Fibroblast of skin of right quadriceps (primary cell): ENCODE measurements at regions not wholly inside any gene's neighbourhood (a gene's known extent, or its start where the extent isn't known, plus 50 kb on each side); places are given as distances from the start of the nearest gene placed in this dataset.

ENCODE experiments used
- DNase-seq: peaks from one replicate; pipeline ENCODE4 v3.0.0-alpha.2; 2013

DNA sequence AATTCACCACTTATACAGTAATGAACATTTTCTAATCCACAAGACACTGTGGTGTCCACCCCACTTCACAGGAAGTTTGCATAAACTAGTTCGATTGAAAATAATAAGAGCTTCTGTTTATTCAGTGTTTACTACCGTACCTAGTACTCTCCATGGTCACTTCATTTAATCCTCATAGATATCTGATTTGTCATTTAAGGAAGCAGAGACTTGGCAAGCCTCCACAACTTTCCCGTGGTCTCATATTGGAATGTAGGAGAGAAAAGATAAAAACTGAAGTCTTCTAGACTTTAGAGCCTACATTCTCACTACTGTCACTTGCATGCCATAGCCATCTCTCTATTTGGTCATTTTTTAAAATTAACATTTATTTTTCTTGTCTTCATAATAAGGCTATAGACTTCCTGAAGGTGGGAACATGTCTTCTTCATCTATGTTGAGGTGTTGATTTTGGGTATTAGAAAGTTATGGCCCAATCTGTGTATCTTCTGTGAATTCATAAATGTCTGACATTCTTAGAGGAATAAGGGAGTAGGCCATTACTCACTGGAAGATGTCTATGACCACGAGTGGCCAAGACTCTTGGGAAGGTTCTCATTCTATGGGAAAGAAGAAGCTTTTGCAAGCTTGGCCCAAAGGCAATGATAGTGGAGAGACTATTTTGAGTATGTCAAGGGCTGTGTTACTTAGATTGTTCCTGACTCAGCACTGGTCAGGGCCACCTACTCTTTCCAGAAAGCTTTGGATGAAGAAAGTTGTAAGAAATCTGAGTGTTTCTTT, 423.7 kb downstream of the LRIG3 start:
- peak; percentile 77 for DNase-seq

DNA sequence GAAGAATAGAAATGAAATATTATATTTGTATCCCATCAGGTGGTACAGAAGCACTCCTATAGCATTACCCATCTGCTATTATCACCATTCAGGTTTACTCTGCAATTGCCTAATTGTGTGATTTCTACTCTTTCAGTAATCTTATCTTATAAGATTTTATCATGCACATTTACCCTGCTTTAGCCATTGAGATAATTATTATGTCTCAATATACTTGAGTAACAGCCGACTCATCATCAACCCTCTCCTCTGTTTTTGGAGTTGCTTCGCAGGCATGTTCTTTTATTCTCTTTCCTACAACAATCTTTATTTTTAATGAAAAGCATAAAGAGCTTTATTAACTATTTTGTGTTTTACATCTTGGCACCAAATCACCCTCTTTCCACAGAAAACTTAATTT, 419.9 kb downstream of the LRIG3 start:
- DNase-seq, result no peak

GRCh38 chr12:58502226-58502625, 418.1 kb downstream of the LRIG3 start:
- peak; percentile 58 for DNase-seq

GRCh38 chr12:58502841-58503240, 417.5 kb downstream of the LRIG3 start:
- peak; percentile 11 for DNase-seq

DNA sequence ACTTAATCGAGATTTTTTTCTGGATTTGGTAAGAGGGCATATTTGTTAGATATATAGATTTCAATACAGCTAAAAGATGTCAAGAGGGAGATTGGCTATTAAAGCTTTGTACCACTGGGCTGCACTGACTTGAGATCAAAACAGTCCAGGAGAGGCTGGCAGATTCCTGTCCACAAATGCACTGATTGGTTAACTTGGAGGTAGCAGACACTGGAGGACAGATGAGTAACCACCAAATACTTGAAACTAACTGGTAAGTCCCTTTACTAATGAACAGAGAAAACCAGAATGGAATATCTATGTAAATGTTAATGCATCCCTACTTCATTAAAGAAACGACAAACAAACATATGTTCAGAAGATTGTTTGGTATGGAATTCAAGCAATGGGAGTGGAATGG, 416.6 kb downstream of the LRIG3 start:
- no peak for DNase-seq

GRCh38 chr12:58504143-58504938, 416.0 kb downstream of the LRIG3 start:
- DNase-seq, result peak; percentile 68

- peak; percentile 84 for DNase-seq
Measured at GRCh38 chr12:58509116-58509885, 411.0 kb downstream of the LRIG3 start.

- DNase-seq, result no peak
Measured at GRCh38 chr12:58513301-58513834, 406.9 kb downstream of the LRIG3 start.

DNA sequence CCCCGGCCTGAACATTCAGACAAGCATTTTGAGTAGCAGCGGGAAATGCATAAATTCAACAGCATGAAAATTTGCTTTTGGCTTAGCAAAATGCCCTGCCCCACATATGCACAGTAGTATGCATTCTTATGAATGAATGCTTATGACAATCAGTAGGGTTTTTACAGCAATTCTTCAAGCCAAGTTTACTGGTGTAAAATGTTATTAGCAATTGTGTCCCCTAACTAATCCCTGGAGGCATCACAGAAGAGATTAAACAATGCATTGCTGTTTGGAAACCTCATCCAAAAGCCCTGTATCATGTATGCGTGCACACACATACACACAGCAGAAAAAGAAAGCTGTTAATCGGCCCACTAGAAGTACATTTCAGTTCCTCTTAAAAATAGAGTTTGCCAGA, 406.5 kb downstream of the LRIG3 start:
- no peak for DNase-seq

- DNase-seq, result no peak
Measured at GRCh38 chr12:58519839-58520238, 400.5 kb downstream of the LRIG3 start.

- DNase-seq, result no peak
Measured at GRCh38 chr12:58521152-58521551, 399.2 kb downstream of the LRIG3 start.

DNA sequence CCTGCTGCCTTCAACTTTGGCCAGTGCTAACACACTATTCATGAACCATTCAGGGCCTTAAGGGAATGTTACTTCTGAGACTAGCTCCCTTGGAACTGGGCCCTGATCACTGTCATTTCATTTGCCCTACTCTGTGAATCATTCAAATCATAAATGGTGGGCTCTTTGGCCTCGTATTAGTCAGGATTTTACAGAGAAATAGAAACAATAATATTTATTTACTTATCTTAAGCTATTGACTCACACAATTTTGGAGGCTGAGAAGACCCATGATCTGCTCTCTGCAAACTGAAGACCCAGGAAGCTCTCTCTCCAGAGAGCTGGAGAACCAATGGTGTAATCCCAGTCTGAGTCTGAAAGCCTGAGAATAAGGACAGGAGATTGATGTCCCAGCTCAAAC, 398.5 kb downstream of the LRIG3 start:
- no peak for DNase-seq

- no peak for DNase-seq
Measured at GRCh38 chr12:58523360-58523759, 396.9 kb downstream of the LRIG3 start.

- DNase-seq, result peak; percentile 53
Measured at GRCh38 chr12:58528271-58528670, 392.0 kb downstream of the LRIG3 start.

DNA sequence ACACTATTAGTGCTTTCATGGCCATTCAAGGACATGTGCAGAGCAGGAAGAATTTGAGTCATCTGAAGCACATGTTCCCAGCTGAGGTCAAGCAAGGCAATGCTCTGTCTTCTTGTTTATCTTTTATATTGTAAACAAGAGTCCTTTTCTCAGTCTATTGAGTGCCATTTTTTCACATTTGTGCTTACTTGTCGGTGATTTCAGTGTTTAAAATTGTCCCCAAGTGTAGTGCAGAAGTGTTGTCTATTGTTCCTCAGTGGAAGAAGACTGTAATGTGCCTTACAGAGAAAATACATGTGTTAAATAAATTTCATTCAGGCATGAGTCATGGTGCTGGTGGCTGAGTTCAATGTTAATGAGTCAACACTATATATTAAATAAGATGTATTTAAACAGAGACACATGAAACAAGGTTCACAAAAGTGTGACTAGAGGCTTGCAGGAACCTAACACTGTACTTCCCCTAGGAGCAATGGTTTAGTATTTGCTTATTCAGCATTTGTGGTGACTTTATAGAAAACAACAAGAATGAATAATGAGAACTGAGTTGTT, 391.1 kb downstream of the LRIG3 start:
- peak; percentile 87 for DNase-seq

GRCh38 chr12:58529897-58530741, 390.2 kb downstream of the LRIG3 start:
- peak; percentile 97 for DNase-seq

- DNase-seq, result peak; percentile 86
Measured at GRCh38 chr12:58530742-58531062, 389.6 kb downstream of the LRIG3 start.

DNA sequence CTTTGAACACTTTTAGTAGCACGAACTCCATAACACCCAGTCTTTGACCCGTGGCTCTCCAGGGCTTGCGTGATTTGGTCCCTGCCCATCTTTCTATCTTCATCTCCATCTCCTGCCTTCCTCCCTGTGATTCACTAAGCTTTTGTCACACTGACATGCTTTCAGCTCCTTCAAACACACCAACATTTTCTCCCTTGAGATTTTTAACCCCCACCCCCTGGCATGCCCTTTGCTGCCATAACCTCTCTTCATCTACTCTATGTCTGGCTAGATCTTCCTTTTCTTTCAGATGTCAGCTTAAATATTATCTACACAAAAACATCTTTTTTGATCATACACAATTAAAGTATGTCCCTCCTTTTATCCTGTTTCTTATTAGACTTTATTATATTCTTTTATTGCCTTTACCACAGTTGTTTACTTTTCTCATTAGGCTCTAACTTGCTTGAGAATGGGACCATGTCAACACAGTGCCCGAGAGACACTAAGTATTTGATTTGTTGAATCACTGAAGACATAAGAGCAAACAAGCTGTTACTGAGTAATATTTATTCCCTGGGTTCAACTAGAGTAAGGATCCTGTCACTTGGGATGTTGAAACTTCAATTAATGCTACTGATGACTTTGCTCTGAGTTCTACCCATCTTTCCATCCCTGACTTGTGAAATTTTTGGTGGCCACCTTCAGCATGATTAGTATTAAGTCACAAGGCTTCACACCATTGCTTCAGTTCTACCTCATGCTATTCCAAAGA, 387.3 kb downstream of the LRIG3 start:
- DNase-seq, result no peak

DNA sequence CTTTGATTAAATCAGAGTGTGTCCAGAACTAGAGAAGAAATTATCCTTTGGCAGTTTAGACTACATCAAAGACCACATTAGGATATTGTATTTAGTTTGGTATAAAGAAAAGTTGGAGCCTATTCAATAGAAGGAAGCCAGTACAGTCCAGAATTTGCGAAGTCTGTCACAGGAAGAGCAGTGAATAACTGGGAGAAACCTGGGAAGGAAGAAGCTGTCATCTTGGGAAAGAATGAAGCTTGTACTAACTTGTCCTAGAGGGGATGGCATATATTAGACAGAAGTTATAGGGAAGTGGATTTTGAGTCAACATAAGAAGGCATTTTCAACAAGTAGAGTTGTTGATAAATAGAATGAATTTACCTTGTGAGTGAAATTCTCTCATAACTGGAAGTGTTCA, 386.7 kb downstream of the LRIG3 start:
- no peak for DNase-seq

DNA sequence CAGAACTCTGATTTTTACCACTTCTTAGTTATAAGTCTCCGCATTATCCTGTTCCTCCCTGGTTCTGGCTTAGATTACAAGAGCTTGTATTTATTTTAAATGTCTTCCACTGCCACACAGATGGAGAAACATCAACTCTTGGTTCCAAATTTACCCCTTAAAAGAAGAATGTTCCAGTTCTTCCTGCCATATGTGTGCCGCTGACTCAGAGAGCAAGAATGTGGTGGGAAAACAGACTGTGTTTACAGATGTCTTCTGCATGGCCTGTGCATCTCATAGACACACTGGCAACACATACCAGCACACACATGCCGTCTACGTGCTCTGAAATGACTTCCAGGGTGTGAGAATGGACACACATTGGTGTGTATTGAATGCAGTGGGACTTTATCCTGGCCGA, 383.0 kb downstream of the LRIG3 start:
- peak; percentile 91 for DNase-seq

DNA sequence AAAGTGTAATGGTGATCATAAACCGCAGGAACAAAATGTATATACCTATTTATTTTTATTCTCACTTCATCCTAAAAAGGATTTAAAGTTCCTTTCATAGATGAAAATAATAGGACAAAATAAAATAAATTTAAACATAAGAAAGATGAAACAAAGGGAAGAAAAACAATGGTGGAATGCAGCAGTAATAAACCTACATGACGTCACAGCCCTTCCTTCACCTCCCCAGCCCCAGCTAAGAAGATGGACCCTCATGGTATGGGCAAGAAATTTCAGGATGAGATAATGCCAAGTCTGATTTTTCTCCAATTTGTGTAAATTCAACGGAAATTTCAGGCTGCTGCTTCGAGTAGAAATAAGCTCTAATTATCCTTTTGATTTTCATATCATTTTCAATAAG, 381.0 kb downstream of the LRIG3 start:
- DNase-seq, result no peak
